ENCODE measurements at regions not wholly inside any gene's neighbourhood (a gene's known extent, or its start where the extent isn't known, plus 50 kb on each side); places are given as distances from the start of the nearest gene placed in this dataset.

GRCh38 chr6:135753196-135753595, 98.3 kb upstream of the PDE7B start:
- Histone ChIP-seq H3K9me2 (ENCODE audit: low read depth, low read length) (no peaks in the 10 kb centered on the region), H3K4me3 (ENCODE audit: low read depth, low read length, poor library complexity, severe bottlenecking) (no peak overlapping the region), H3K9ac (ENCODE audit: low read length) (no peak overlapping the region), H3K4me2 (ENCODE audit: low read length) (no peak overlapping the region), H3K36me3 (ENCODE audit: insufficient read depth, low read length) (no peaks in the 10 kb centered on the region), H3K79me2 (ENCODE audit: insufficient read depth, low read length) (no peaks in the 10 kb centered on the region), H3K4me1 (ENCODE audit: insufficient read depth, low read length, severe bottlenecking) (no peaks in the 10 kb centered on the region), H2AFZ (ENCODE audit: low read length) (no peak overlapping the region), H3K27me3 (ENCODE audit: insufficient read depth, low read length) (no peaks in the 10 kb centered on the region), H4K20me1 (ENCODE audit: insufficient read depth, low read length) (no peaks in the 10 kb centered on the region), H3F3A (ENCODE audit: insufficient read depth, low read length) (no peaks in the 10 kb centered on the region), H3K9me3 (ENCODE audit: low read length) (no peaks in the 10 kb centered on the region), H3K27ac (ENCODE audit: low read depth, low read length, poor library complexity, severe bottlenecking) (no peak overlapping the region)
- TF ChIP-seq CTCF (IDR thresholded peaks at IDR 0.05; ENCODE audit: low read length): no peak
- TF ChIP-seq EZH2 (IDR thresholded peaks at IDR 0.05; ENCODE audit: borderline replicate concordance, low read length): no peak

GRCh38 chr6:135759831-135760230, 91.7 kb upstream of the PDE7B start:
- Histone ChIP-seq H3K9ac (ENCODE audit: low read length) (no peak overlapping the region), H2AFZ (ENCODE audit: low read length) (no peak overlapping the region), H3K9me2 (ENCODE audit: low read depth, low read length) (no peaks in the 10 kb centered on the region), H4K20me1 (ENCODE audit: insufficient read depth, low read length) (no peaks in the 10 kb centered on the region), H3F3A (ENCODE audit: insufficient read depth, low read length) (no peaks in the 10 kb centered on the region), H3K27ac (ENCODE audit: low read depth, low read length, poor library complexity, severe bottlenecking) (no peak overlapping the region), H3K4me2 (ENCODE audit: low read length) (no peak overlapping the region), H3K79me2 (ENCODE audit: insufficient read depth, low read length) (no peaks in the 10 kb centered on the region), H3K4me1 (ENCODE audit: insufficient read depth, low read length, severe bottlenecking) (no peaks in the 10 kb centered on the region), H3K36me3 (ENCODE audit: insufficient read depth, low read length) (no peaks in the 10 kb centered on the region), H3K27me3 (ENCODE audit: insufficient read depth, low read length) (no peaks in the 10 kb centered on the region), H3K4me3 (ENCODE audit: low read depth, low read length, poor library complexity, severe bottlenecking) (no peak overlapping the region), H3K9me3 (ENCODE audit: low read length) (no peaks in the 10 kb centered on the region)
- TF ChIP-seq CTCF (IDR thresholded peaks at IDR 0.05; ENCODE audit: low read length) (no peak; the same call in 1 of the 2 replicates), EZH2 (IDR thresholded peaks at IDR 0.05; ENCODE audit: borderline replicate concordance, low read length) (no peak)

- H4K20me1 ChIP-seq (ENCODE audit: insufficient read depth, low read length): no peaks in the 10 kb centered on the region
Measured at GRCh38 chr6:135774006-135774405, 77.5 kb upstream of the PDE7B start.

More at GRCh38 chr6:135774006-135774405, 77.5 kb upstream of the PDE7B start:
- Histone ChIP-seq H3K9me3 (ENCODE audit: low read length) (no peaks in the 10 kb centered on the region), H3K36me3 (ENCODE audit: insufficient read depth, low read length) (no peaks in the 10 kb centered on the region), H3K27me3 (ENCODE audit: insufficient read depth, low read length) (no peaks in the 10 kb centered on the region), H2AFZ (ENCODE audit: low read length) (no peak overlapping the region), H3F3A (ENCODE audit: insufficient read depth, low read length) (no peaks in the 10 kb centered on the region), H3K9me2 (ENCODE audit: low read depth, low read length) (no peaks in the 10 kb centered on the region), H3K27ac (ENCODE audit: low read depth, low read length, poor library complexity, severe bottlenecking) (no peak overlapping the region), H3K4me1 (ENCODE audit: insufficient read depth, low read length, severe bottlenecking) (no peaks in the 10 kb centered on the region), H3K4me2 (ENCODE audit: low read length) (no peak overlapping the region), H3K4me3 (ENCODE audit: low read depth, low read length, poor library complexity, severe bottlenecking) (no peak overlapping the region), H3K79me2 (ENCODE audit: insufficient read depth, low read length) (no peaks in the 10 kb centered on the region), H3K9ac (ENCODE audit: low read length) (no peak overlapping the region)
- TF ChIP-seq EZH2 (IDR thresholded peaks at IDR 0.05; ENCODE audit: borderline replicate concordance, low read length): no peak
- TF ChIP-seq CTCF (IDR thresholded peaks at IDR 0.05; ENCODE audit: low read length): no peak

Data from OCI-LY1 (cell line).